GM19452 (cell line): ENCODE measurements at regions not wholly inside any gene's neighbourhood (a gene's known extent, or its start where the extent isn't known, plus 50 kb on each side); places are given as distances from the start of the nearest gene placed in this dataset.

ENCODE experiments used
- ATAC-seq: cut with Tn5 transposase; IDR thresholded peaks from one replicate; pipeline ENCODE4 v1.9.1; 2021; ENCODE audit not compliant: unreplicated experiment

DNA sequence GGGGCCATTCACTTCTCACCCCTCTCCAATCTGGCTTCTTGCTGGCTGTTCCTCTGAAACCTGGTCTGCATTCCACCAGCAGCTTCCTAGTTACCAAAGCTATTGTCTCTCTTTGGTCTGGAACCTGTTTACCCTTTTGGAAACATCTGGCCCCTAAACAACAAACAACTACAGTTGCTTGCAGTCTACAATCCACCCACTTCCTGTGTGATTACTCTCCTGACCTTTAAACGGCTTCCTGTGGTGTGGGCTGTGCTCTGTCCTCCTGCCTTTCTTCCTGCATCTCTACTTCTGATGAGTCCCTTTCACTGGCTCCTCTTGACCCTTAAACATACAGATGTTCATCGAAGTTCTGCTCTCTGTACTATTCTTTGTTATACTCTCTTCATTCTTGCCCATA is 303.8 kb downstream of the TDRD15 start:
- ATAC-seq: no peak

DNA sequence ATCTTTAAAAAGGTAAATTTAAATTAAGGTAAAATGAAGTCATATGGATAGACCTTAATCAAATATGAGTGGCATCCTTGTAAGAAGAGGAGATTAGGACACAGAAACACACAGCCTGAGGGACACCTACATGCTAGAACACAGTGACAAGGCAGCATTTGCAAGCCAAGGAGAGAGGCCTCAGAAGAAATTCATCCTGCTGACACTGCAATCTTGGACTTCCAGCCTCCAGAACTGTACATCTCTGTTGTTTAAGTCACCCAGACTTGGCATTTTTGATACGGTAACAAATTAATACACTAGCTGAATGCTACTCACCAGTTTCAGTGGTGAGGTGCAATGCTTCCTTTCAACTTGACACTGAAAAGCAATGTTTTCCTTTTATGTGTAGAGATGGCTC is 305.0 kb downstream of the TDRD15 start:
- no peak for ATAC-seq

DNA sequence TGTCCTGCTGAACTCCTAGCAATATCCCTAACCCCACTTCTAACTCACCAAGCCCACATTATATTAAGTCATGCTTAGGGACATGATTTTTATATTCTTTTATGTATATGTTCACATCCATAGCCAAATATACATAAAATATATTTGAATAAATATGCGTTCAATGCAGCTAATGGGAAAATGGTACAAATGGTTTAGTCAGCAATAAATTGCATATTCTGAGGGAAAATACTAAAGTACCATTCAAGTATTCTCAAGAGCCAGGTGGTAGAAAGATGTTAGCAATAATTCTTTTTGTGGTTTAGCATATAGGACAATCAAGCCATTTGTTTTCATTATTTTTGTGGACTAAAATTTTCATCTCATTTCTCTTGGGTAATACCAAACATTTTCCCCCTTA is 306.0 kb downstream of the TDRD15 start:
- no peak for ATAC-seq

GRCh38 chr2:21431078-21431477 is 307.3 kb downstream of the TDRD15 start:
- no peak for ATAC-seq

DNA sequence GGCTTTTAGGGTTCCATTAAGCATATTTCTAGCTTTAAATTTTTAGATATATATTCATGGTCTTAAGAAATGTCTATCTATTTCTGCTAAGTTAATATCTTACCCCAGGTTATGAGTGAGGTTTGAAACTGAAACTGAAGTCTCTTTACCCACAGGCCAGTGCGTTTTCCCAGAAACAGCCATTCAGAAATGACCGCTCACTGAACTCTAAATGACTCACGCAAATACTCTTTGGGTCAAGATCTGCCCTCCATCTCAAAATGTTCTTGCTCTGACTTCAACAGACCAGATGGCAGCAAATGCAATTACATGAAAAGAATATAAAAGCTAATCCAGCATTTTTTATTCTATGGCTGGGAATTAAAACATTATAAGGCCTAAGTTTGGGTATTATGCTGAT is 315.2 kb downstream of the TDRD15 start:
- ATAC-seq: peak; percentile 53

- no peak for ATAC-seq
These were observed 317.7 kb downstream of the TDRD15 start for GRCh38 chr2:21441442-21441841.

- ATAC-seq: no peak
These were observed 319.8 kb downstream of the TDRD15 start for GRCh38 chr2:21443494-21444105.

GRCh38 chr2:21449881-21450280 is 326.1 kb downstream of the TDRD15 start:
- ATAC-seq: no peak

GRCh38 chr2:21451403-21451802 is 327.6 kb downstream of the TDRD15 start:
- no peak for ATAC-seq

DNA sequence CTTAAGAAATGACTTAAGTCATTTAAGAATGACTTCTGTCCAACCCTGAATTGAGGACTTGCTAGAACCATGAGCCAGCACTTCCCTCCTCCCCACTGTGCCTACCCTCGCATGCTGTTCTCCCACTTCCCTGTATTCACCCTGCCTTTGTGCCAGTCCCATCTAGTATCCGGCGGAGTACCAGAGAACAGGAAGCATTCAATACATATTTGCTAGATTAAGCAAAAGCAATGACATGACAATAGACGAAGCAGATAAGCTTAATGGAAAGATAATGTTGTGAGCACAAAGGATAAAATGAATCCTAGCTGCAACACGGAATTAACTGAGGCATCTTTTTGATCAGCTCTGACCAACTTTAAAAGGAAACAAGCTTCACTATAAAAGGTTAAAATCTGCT is 328.5 kb downstream of the TDRD15 start:
- ATAC-seq: no peak

DNA sequence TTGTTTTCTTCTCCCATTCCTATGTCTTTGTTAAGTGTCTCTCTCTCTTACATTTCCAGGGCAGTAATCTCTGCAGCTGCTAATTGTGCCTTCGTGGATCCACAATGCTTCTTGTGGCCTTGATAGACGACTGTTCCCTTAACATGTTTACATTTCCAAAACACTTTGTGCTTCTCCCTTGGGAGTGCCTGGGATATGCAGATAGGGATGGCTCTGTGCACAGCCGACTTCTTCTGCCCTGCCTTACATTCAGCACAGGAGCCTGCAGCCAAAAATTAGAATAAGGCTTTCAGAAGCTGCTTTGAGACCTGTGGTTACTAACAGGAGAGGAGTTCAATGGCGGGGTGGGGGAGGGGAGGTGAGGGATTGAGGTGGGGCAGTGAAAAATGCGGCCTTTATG is 328.9 kb downstream of the TDRD15 start:
- no peak for ATAC-seq

GRCh38 chr2:21453723-21454450 is 330.1 kb downstream of the TDRD15 start:
- ATAC-seq: no peak

- ATAC-seq: no peak
These were observed 331.1 kb downstream of the TDRD15 start for GRCh38 chr2:21454839-21455238.

DNA sequence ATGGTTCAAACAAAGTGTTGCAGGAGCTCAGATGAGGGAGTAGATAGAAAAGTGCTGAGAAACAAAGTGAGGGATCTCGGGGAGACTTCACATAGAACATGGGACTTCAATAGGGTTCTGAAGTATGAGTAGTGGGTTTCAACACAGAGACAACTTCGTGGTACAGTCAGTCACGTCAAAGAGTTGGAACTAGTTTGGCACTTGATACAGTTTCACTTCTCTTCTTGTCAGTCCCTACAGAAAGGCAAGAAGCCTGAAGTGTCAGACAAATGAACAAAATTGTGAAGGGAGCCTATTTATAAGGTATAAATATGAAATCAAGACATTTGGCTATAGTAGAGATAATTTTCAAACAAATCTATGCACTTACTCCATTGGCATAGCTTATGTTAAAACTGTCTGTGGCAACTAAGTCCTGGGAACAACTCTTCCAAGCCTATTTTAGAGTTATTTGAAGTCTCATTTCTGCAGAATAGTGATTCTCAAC is 338.0 kb downstream of the TDRD15 start:
- ATAC-seq: no peak

- ATAC-seq: no peak
These were observed 342.7 kb downstream of the TDRD15 start for GRCh38 chr2:21466341-21466927.

DNA sequence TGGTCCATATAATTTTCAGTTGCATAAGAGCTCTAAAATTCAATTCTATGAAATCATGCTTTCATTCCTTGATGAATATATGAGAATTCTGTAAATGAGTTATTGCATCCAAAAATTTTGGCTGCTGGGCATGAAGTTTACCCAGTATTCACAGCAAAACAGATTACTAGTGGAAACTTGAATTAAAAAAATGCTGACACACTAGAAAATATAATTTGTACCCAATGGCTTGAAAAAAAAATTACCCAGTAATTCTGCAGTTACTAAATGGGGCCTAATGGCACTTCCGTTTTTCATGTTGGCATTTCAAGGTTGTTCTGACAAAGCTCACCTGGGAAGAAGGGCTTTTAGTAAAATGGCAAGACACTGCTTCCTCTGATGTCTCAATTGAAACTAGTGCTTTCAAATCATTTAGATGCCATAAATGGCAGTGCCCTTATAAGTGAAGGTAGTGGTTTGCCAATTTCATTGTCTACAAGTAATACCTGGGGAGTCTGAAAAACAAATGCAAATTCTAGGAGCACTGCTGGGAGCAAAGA is 343.6 kb downstream of the TDRD15 start:
- no peak for ATAC-seq

GRCh38 chr2:21467910-21468309 is 344.1 kb downstream of the TDRD15 start:
- ATAC-seq: no peak

- ATAC-seq: no peak
These were observed 344.9 kb downstream of the TDRD15 start for GRCh38 chr2:21468624-21469023.

- no peak for ATAC-seq
These were observed 345.4 kb downstream of the TDRD15 start for GRCh38 chr2:21469158-21469557.

DNA sequence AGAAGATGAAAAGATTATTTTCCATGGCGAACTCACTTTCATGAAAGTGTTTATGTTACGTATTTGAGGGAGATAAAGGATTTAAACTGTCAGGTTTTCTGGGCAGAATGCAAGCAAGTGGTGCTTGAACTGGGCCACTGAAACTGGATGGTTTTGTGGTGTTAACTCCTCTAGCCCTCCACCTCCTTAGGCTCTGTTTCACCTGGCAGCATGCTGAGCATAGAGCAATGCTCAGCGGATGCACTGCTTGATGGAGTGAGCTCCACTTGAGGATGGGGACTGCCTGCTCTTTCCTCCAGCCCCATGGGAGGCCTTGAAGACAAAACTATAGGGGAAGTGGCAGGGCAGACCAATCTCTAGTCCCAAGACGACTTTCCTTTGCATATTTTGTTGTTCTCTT is 345.8 kb downstream of the TDRD15 start:
- ATAC-seq: no peak

DNA sequence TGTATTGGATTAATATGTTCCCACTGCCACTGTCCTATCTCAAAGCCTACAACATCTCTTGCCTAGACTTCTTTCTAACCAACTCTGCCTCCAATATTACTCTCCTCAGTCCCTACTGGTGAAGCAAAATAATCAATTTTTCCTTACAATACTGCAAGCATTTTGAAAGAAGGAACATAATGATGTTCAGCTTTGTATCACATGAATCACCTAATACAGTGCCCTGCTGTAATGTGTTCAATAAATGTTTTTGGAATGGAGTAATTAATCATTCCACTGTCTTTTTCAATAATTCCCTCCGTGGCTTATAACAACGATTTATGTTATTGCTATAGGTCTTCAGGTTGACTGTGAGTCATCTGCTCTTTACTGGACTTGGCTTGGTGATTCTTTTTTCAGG is 356.4 kb downstream of the TDRD15 start:
- ATAC-seq: no peak

DNA sequence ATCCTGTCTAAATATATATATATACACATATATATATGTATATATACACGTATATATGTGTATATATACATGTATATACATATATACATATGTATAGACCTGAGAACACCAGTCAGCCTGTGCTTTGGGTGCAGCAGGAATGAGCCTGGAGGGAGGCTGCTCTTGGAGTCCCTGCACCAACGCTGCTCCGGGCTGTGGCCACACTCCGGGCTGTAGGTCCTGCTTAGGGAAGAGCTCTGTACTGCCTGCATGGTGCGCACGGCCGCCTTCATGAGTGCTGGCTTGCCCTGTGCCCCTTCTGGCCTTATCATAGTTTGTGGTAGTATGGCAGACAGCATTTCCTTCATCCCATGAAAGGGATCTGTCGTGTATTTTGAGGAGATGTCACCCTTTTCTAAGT is 360.9 kb downstream of the TDRD15 start:
- ATAC-seq: no peak
